Activated CD4-positive, alpha-beta T cell treated with anti-CD3 and anti-CD28 coated beads, Interleukin-2, amount 10 ng/mL, durations not matched to agents 7 days and 5 days (primary cell): ENCODE measurements at regions not wholly inside any gene's neighbourhood (a gene's known extent, or its start where the extent isn't known, plus 50 kb on each side); places are given as distances from the start of the nearest gene placed in this dataset.
"Not testable (repeated sequence)": the region's sequence is repeated elsewhere in the genome, so short reads cannot be mapped to it uniquely, and the experiment has no call there.

Source experiments
- CTCF ChIA-PET: fragments of 350-600 bp; sonication (Branson Sonifier 250); formaldehyde crosslinking; loops from one replicate; lab custom pipeline; 2021; ENCODE audit warnings: antibody characterized with exemption; lab: Charles Lee
- POLR2A ChIA-PET: fragments of 350-600 bp; sonication (Branson Sonifier 250); formaldehyde crosslinking; loops from one replicate; lab custom pipeline; 2021; ENCODE audit warnings: antibody characterized with exemption; lab: Charles Lee
- DNase-seq: peaks from one replicate; pipeline ENCODE4 v3.0.0-alpha.2; 2020
- H3K27ac Mint-ChIP-seq: one replicate; pipeline ENCODE4 v1.8.0; 2021; ENCODE audit warnings: mild to moderate bottlenecking, moderate library complexity, mixed read lengths
- H3K27me3 Mint-ChIP-seq: one replicate; pipeline ENCODE4 v1.8.0; 2021; ENCODE audit warnings: mixed read lengths
- H3K36me3 Mint-ChIP-seq: one replicate; pipeline ENCODE4 v1.8.0; 2021; ENCODE audit warnings: low read depth, mixed read lengths
- H3K4me1 Mint-ChIP-seq: one replicate; pipeline ENCODE4 v1.8.0; 2021; ENCODE audit warnings: mixed read lengths
- H3K4me3 Mint-ChIP-seq: one replicate; pipeline ENCODE4 v1.8.0; 2021; ENCODE audit warnings: mild to moderate bottlenecking, moderate library complexity, mixed read lengths
- H3K9me3 Mint-ChIP-seq: one replicate; pipeline ENCODE4 v1.8.0; 2021; ENCODE audit warnings: mixed read lengths

DNA sequence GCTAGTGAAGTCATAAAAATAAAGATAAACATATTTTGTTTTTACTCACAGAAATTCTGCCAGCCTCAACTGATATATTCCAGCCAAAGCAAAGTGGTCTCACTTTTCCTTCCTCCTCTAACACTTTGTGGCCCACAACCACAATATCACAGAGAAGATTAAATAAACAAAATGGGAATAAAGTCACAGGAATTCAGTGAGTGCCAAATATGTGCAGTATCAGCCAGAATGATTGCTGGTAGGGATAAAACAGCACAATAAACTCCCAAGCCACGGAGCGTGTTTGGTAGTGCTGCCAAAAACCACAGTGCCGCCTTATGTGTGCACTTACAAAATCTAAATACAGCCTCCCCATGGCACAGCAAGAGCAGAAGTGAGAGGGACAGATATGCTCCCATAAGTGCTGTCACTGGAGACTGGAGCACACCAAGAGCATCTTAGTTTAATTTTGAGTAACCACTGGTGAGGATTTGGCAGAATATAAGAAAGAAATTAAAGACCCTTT is 155.8 kb downstream of the POM121L12 start:
- H3K27ac Mint-ChIP-seq = no peak overlapping the region
- POLR2A ChIA-PET = no interaction called here
- CTCF ChIA-PET = no interaction called here
- H3K9me3 Mint-ChIP-seq = peaks cover 11% of the 10 kb centered on the region
- no peak for DNase-seq
- H3K4me1 Mint-ChIP-seq = no peaks in the 10 kb centered on the region
- no peaks in the 10 kb centered on the region for H3K27me3 Mint-ChIP-seq
- H3K4me3 Mint-ChIP-seq = no peak overlapping the region
- H3K36me3 Mint-ChIP-seq = no peaks in the 10 kb centered on the region

DNA sequence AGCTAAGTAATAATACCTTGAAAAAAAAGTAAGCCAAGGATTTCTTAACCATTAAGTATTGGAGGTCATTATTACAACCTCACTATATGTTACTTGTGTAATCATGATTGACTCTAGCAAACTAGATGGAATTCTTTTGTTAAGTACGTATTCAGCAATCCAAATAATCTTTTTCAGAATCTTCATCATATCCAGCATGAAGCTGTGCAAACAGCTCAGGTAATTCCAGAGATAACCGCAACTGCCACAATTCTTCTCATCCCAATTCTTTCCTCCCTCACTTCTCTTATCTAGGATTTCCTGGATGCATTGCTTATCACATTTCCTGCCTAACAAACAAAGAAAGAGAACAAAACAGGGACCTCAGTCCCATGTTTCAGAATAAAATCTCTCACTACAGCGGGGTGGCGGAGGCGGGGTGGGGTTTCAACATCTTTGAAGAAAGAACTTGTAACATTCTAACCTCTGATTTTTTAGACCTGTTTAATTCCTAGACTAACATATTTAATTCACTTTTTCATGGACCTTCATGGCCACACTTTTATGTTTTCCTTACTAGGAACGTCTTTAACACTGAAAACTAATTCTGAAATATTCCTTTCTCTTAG is 156.5 kb downstream of the POM121L12 start:
- H3K9me3 Mint-ChIP-seq = peaks cover 9% of the 10 kb centered on the region
- no peak for DNase-seq
- no peak overlapping the region for H3K4me3 Mint-ChIP-seq
- POLR2A ChIA-PET = no interaction called here
- no peaks in the 10 kb centered on the region for H3K4me1 Mint-ChIP-seq
- no peaks in the 10 kb centered on the region for H3K36me3 Mint-ChIP-seq
- no peak overlapping the region for H3K27ac Mint-ChIP-seq
- CTCF ChIA-PET = no interaction called here
- no peaks in the 10 kb centered on the region for H3K27me3 Mint-ChIP-seq

DNA sequence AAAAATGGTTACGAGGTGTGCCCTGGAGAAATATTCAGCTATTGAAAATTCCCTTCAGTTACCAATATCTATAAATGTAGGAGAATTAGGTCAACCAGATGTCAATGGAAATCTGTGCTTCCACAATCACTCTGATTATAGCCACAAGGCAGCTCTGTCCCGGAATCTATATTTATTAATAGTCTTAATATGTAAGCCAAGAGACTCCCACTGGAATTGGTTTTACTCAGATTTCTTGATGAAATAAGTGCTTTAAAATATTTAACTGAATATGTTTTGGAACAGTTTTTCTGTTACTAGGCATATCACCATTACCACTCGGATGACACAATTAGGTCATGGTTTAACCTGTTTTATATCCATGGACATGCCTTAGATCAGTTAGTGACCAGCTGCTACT is 169.6 kb downstream of the POM121L12 start:
- ChIA-PET POLR2A (no interaction called here), CTCF (no interaction called here)
- Mint-ChIP-seq H3K4me3 (no peak overlapping the region), H3K27ac (no peak overlapping the region), H3K4me1 (no peaks in the 10 kb centered on the region), H3K36me3 (no peaks in the 10 kb centered on the region), H3K9me3 (peaks cover 10% of the 10 kb centered on the region), H3K27me3 (no peaks in the 10 kb centered on the region)
- DNase-seq = no peak

DNA sequence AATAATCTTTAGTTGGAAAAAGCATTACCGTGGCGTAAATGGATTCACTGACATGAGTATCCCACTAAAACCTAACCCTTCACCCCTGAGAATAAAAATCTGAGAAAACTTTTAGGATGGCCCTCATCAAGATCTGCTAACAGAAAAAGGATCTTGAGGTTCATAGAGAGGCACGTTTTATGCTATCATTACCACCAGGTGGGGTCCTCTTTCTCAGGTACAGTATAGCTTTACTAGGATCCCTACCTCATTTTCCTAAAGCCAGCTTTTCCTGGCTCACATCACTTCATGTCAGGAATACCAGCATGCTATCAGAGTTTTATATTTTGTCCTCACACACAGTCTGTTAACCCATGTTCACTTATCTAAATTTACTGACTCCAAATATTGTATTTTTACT is 173.7 kb downstream of the POM121L12 start:
- Mint-ChIP-seq H3K36me3 (no peaks in the 10 kb centered on the region), H3K4me3 (no peak overlapping the region), H3K27me3 (no peaks in the 10 kb centered on the region), H3K4me1 (no peaks in the 10 kb centered on the region), H3K27ac (no peak overlapping the region), H3K9me3 (peaks cover 24% of the 10 kb centered on the region)
- no peak for DNase-seq
- CTCF ChIA-PET = no interaction called here
- POLR2A ChIA-PET = no interaction called here

DNA sequence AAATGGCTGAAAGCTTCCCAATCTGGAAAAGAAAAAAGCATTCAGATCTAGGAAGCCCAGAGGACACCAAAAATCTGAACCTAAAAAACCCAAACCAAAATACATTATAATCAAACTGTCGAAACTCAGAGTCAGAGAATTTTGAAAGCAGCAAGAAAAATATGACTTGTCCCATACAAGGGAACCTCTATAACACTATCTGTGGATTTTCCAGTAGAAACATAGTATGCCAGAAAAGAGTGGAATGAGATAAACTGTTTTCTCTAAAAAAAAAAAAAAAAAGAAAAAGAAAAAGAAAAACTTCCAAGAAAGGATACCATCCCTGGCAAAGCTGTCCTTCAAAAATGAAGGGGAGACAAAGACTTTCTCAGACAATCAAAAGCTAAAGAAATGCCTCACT is 179.0 kb downstream of the POM121L12 start:
- Mint-ChIP-seq H3K4me1 (no peaks in the 10 kb centered on the region), H3K9me3 (peaks cover 35% of the 10 kb centered on the region), H3K27me3 (no peaks in the 10 kb centered on the region), H3K36me3 (no peaks in the 10 kb centered on the region), H3K27ac (no peak overlapping the region), H3K4me3 (no peak overlapping the region)
- ChIA-PET POLR2A (no interaction called here), CTCF (no interaction called here)
- no peak for DNase-seq

DNA sequence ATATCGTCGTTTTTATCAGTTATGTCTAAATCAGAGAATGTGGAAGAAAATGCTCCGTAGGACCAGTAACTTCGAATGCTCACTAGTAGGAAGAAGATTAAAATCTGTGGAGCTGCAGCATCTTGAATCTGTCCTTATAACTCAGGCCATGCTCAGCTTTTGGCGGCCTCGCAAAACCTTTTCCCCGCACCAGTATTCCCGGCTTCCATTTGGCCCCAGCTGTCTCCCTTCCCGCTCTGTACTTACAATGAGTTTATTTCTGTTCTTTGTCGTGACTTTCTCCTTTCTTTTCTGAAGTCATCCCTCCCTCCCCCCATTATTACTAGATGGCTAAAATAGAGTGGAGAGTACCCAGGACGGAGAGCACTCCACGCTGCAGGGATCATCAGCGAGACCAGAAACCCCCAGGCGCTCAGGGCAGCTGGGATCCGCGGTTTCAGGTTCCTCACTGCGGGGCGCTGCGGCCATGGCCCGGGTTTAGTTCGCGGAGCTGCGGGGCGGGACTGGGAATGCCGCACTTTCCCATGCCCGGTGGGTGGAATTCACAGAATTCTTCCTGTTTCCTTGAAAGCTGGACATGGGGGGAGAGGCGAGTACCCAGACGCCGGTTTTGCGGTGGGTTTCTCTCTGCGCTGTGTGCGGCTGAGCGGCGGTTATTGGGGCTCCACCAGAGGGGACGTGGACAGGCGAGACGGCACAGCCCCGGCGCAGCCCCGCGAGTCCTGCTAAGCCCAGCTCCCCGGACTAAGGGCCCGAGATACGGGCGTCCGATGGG is 183.5 kb downstream of the POM121L12 start:
- CTCF ChIA-PET = no interaction called here
- H3K27me3 Mint-ChIP-seq = no peaks in the 10 kb centered on the region
- DNase-seq = no peak
- H3K36me3 Mint-ChIP-seq = no peaks in the 10 kb centered on the region
- H3K4me3 Mint-ChIP-seq = no peak overlapping the region
- POLR2A ChIA-PET = no interaction called here
- no peaks in the 10 kb centered on the region for H3K4me1 Mint-ChIP-seq
- peaks cover 19% of the 10 kb centered on the region for H3K9me3 Mint-ChIP-seq
- H3K27ac Mint-ChIP-seq = no peak overlapping the region

- Mint-ChIP-seq H3K4me1 (no peaks in the 10 kb centered on the region), H3K36me3 (no peaks in the 10 kb centered on the region), H3K27me3 (no peaks in the 10 kb centered on the region), H3K4me3 (no peak overlapping the region), H3K9me3 (peaks cover 6% of the 10 kb centered on the region), H3K27ac (no peak overlapping the region)
- ChIA-PET CTCF (no interaction called here), POLR2A (no interaction called here)
- no peak for DNase-seq
These were observed 193.8 kb downstream of the POM121L12 start for GRCh38 chr7:53229202-53229601.

- no peak for DNase-seq
- H3K9me3 Mint-ChIP-seq = peaks cover 12% of the 10 kb centered on the region
- no peaks in the 10 kb centered on the region for H3K27me3 Mint-ChIP-seq
- POLR2A ChIA-PET = no interaction called here
- no peak overlapping the region for H3K27ac Mint-ChIP-seq
- H3K4me1 Mint-ChIP-seq = no peaks in the 10 kb centered on the region
- H3K4me3 Mint-ChIP-seq = no peak overlapping the region
- CTCF ChIA-PET = no interaction called here
- no peaks in the 10 kb centered on the region for H3K36me3 Mint-ChIP-seq
These were observed 202.0 kb downstream of the POM121L12 start for GRCh38 chr7:53237344-53237913.

DNA sequence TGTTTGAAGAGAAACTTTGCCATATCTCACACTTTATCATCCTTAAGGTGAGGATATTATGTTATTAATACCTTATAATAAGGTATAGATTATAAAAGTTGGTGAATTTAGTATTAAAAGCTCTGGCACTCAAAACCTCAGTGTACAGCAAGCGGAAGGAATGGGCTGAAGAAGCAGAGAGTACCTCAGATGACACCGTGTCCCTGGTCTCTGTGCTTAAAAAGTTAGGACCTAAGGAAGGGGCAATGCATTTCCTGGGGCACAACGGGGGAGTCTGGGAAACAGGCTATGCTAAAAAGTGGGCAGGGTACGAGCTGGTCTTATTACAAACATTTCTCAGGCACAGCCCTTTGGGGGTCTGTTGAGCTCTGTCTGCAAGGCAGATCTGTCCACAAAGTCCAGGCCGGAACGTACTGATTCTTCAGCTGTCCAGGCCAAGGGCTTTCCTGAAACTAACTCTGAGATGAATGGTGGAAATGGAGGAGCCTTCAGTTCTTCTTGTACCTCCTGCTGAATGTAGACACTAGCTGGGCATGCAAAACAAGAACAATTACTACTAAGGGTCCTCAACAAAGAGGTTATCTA is 202.7 kb downstream of the POM121L12 start:
- no peaks in the 10 kb centered on the region for H3K27me3 Mint-ChIP-seq
- H3K4me3 Mint-ChIP-seq = no peak overlapping the region
- no peak for DNase-seq
- CTCF ChIA-PET = no interaction called here
- H3K27ac Mint-ChIP-seq = no peak overlapping the region
- H3K9me3 Mint-ChIP-seq = peaks cover 12% of the 10 kb centered on the region
- no peaks in the 10 kb centered on the region for H3K4me1 Mint-ChIP-seq
- no peaks in the 10 kb centered on the region for H3K36me3 Mint-ChIP-seq
- POLR2A ChIA-PET = no interaction called here

DNA sequence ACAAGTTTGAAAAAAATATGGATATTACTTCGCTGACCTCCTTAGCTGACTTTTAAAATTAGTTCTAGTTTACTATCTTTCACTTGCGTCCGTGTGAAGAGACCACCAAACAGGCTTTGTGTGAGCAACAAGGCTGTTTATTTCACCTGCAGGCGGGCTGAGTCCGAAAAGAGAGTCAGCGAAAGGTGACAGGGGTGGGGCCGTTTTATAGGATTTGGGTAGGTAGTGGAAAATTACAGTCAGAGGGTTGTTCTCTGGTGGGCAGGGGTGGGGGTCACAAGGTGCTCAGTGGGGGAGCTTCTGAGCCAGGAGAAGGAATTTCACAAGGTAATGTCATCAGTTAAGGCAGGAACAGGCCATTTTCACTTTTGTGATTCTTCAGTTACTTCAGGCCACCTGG is 203.7 kb downstream of the POM121L12 start:
- DNase-seq, H3K36me3 Mint-ChIP-seq, H3K27me3 Mint-ChIP-seq, H3K27ac Mint-ChIP-seq, H3K4me3 Mint-ChIP-seq, H3K4me1 Mint-ChIP-seq, CTCF ChIA-PET, POLR2A ChIA-PET: not testable (repeated sequence)
- H3K9me3 Mint-ChIP-seq = peaks cover 12% of the 10 kb centered on the region

DNA sequence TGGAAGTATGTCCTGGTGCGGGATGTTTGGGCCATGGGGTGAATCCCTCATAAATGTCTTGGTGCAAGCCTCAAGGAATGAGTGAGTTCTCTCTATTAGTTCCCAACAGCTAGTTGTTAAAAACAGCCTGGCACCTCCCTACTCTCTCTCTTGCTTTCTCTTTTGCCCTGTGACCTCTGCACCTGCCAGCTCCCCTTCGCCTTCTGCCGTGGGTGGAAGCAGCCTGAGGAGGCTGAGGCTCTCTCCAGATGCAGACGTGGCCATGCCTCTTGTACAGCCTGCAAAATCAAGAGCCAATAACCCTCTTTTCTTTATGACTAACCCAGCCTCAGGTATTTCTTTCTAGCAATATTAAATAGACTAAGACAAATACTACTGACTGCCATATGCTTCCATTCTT is 210.3 kb downstream of the POM121L12 start:
- Mint-ChIP-seq H3K9me3 (peaks cover 9% of the 10 kb centered on the region), H3K4me1 (no peaks in the 10 kb centered on the region), H3K27me3 (no peaks in the 10 kb centered on the region), H3K27ac (no peak overlapping the region), H3K36me3 (no peaks in the 10 kb centered on the region), H3K4me3 (no peak overlapping the region)
- no peak for DNase-seq
- ChIA-PET POLR2A (no interaction called here), CTCF (no interaction called here)

- POLR2A ChIA-PET = no interaction called here
- H3K9me3 Mint-ChIP-seq = peaks cover 6% of the 10 kb centered on the region
- CTCF ChIA-PET = no interaction called here
- H3K4me1 Mint-ChIP-seq = no peaks in the 10 kb centered on the region
- H3K4me3 Mint-ChIP-seq = no peak overlapping the region
- no peak overlapping the region for H3K27ac Mint-ChIP-seq
- no peak for DNase-seq
- no peaks in the 10 kb centered on the region for H3K27me3 Mint-ChIP-seq
- H3K36me3 Mint-ChIP-seq = no peaks in the 10 kb centered on the region
These were observed 211.5 kb downstream of the POM121L12 start for GRCh38 chr7:53246957-53247356.

DNA sequence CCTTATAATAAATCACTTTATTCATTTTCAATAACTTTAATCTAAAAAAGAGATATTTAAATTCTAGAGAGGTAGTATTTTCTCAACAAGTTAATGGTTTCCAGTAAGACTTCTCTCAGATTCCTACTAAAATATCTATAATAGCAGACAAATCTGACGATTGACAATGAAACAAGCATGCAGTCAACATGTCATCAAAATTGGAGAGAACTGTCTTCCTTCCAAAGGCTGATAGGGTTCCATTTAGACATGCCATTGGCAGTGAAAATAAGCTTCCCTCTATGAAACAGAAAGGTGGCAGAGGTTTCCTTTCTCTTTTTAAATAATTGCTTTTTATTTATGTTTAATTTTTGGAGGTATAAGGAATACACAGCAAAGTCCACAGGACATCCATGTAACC is 217.1 kb downstream of the POM121L12 start:
- Mint-ChIP-seq H3K36me3 (no peaks in the 10 kb centered on the region), H3K4me3 (no peak overlapping the region), H3K9me3 (peaks cover 15% of the 10 kb centered on the region), H3K27ac (no peak overlapping the region), H3K4me1 (no peaks in the 10 kb centered on the region), H3K27me3 (no peaks in the 10 kb centered on the region)
- POLR2A ChIA-PET = no interaction called here
- DNase-seq = no peak
- CTCF ChIA-PET = no interaction called here
